Vagina (tissue), 2 donors: ENCODE measurements at regions not wholly inside any gene's neighbourhood (a gene's known extent, or its start where the extent isn't known, plus 50 kb on each side); places are given as distances from the start of the nearest gene placed in this dataset.

Source experiments
- DNase-seq, 2 donors: peaks; one replicate each; pipeline ENCODE4 v3.0.0-alpha.2; 2017; ENCODE audit errors: extremely low spot score in 2 of 2
- H3K27ac ChIP-seq: fragments of 200-600 bp; sonication (generic); one replicate; pipeline ENCODE4 v1.5.1; 2019
- H3K27me3 ChIP-seq: fragments of 200-600 bp; sonication (generic); one replicate; pipeline ENCODE4 v1.5.1; 2019
- H3K36me3 ChIP-seq, 2 donors: fragments of 200-600 bp; sonication (generic); one replicate each; pipeline ENCODE4 v1.5.1; 2017 to 2019
- H3K4me1 ChIP-seq: fragments of 200-600 bp; sonication (generic); one replicate; pipeline ENCODE4 v1.5.1; 2019
- H3K4me3 ChIP-seq, 2 donors: fragments of 200-600 bp; sonication (generic); 1 replicate in 1 of 2; 2 replicates in 1 of 2; pipeline ENCODE4 v1.5.1; 2016 to 2019
- H3K9me3 ChIP-seq: fragments of 200-600 bp; sonication (generic); one replicate; pipeline ENCODE4 v1.5.1; 2019
- CTCF ChIP-seq, 3 experiments: fragments of 450-650 bp in 2 of 3; fragments of 200-600 bp in 1 of 3; sonication (generic) in 1 of 3; IDR thresholded peaks; one replicate each; pipeline ENCODE4 v1.5.1; 2017 to 2019; ENCODE audit warnings: antibody characterized with exemption in 3 of 3, mild to moderate bottlenecking in 2 of 3, moderate library complexity in 2 of 3
- POLR2A ChIP-seq, 2 donors: fragments of 450-650 bp; IDR thresholded peaks; one replicate each; pipeline ENCODE4 v1.6.1; 2017; ENCODE audit warnings: antibody characterized with exemption in 2 of 2, mild to moderate bottlenecking in 2 of 2, moderate library complexity in 2 of 2
- POLR2AphosphoS5 ChIP-seq, 2 donors: sonication (generic); formaldehyde crosslinking; IDR thresholded peaks; one replicate each; pipeline ENCODE4 v1.9.0; 2017; ENCODE audit warnings: antibody characterized with exemption in 2 of 2, mild to moderate bottlenecking in 2 of 2, low read depth in 1 of 2; ENCODE audit not compliant: insufficient read depth in 1 of 2
- intact Hi-C: fragments of 100-400 bp; cut with DNase I; formaldehyde crosslinking; loops from one replicate; pipeline ENCODE4 v1.15.1; 2023

DNA sequence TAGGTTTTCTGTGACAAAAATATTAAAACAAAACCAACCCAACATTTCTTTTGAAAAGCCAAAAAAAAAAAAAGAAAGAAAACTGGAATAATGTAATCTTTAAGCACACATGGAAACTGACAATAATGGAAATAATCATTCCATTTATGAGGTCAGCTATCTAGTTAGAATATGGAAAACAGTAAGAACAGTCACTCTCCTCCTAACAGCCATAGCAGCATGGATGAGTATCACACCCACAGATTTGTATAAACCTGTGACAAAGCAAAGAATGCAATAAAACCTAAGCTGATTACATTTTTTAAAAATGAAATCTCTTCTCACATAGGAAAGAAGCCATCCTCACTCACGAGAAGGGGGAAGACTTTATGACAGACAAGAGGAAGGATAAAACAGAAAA is 437.8 kb downstream of the NYAP2 start:
- no peaks in the 10 kb centered on the region for H3K27me3 ChIP-seq
- no peaks in the 10 kb centered on the region for H3K36me3 ChIP-seq
- no peak for TF ChIP-seq POLR2A (IDR thresholded peaks at IDR 0.05)
- no peak for TF ChIP-seq CTCF (IDR thresholded peaks at IDR 0.05)
- no peak for TF ChIP-seq POLR2AphosphoS5 (IDR thresholded peaks at IDR 0.05; ENCODE audit: insufficient read depth in 1 of 2, low read depth in 1 of 2)
- H3K27ac ChIP-seq = no peak overlapping the region
- H3K4me1 ChIP-seq = peaks cover 14% of the 10 kb centered on the region
- no peaks in the 10 kb centered on the region for H3K9me3 ChIP-seq
- intact Hi-C loops = no loop called here
- DNase-seq = no peak
- no peak overlapping the region for H3K4me3 ChIP-seq

- no peak for DNase-seq
- no peak for TF ChIP-seq CTCF (IDR thresholded peaks at IDR 0.05)
- TF ChIP-seq POLR2A (IDR thresholded peaks at IDR 0.05) = no peak
- TF ChIP-seq POLR2AphosphoS5 (IDR thresholded peaks at IDR 0.05; ENCODE audit: insufficient read depth in 1 of 2, low read depth in 1 of 2) = no peak
- no peak overlapping the region for H3K27ac ChIP-seq
- no peaks in the 10 kb centered on the region for H3K4me1 ChIP-seq
- intact Hi-C loops = no loop called here
- H3K27me3 ChIP-seq = no peaks in the 10 kb centered on the region
- H3K36me3 ChIP-seq = no peaks in the 10 kb centered on the region
- no peak overlapping the region for H3K4me3 ChIP-seq
- H3K9me3 ChIP-seq = no peaks in the 10 kb centered on the region
These were observed 425.4 kb downstream of the NYAP2 start for GRCh38 chr2:225824748-225825449.

GRCh38 chr2:225821351-225821750 is 421.8 kb downstream of the NYAP2 start:
- no peaks in the 10 kb centered on the region for H3K9me3 ChIP-seq
- no peak for TF ChIP-seq CTCF (IDR thresholded peaks at IDR 0.05)
- TF ChIP-seq POLR2AphosphoS5 (IDR thresholded peaks at IDR 0.05; ENCODE audit: insufficient read depth in 1 of 2, low read depth in 1 of 2) = no peak
- TF ChIP-seq POLR2A (IDR thresholded peaks at IDR 0.05) = no peak
- intact Hi-C loops = no loop called here
- H3K27ac ChIP-seq = no peak overlapping the region
- no peak overlapping the region for H3K4me3 ChIP-seq
- H3K27me3 ChIP-seq = no peaks in the 10 kb centered on the region
- no peak for DNase-seq
- H3K36me3 ChIP-seq = no peaks in the 10 kb centered on the region
- no peaks in the 10 kb centered on the region for H3K4me1 ChIP-seq

GRCh38 chr2:225820826-225821225 is 421.3 kb downstream of the NYAP2 start:
- Histone ChIP-seq H3K4me1 (no peaks in the 10 kb centered on the region), H3K36me3 (no peaks in the 10 kb centered on the region), H3K27ac (no peak overlapping the region), H3K9me3 (no peaks in the 10 kb centered on the region), H3K27me3 (no peaks in the 10 kb centered on the region), H3K4me3 (no peak overlapping the region)
- no peak for TF ChIP-seq POLR2A (IDR thresholded peaks at IDR 0.05)
- no peak for TF ChIP-seq CTCF (IDR thresholded peaks at IDR 0.05)
- TF ChIP-seq POLR2AphosphoS5 (IDR thresholded peaks at IDR 0.05; ENCODE audit: insufficient read depth in 1 of 2, low read depth in 1 of 2) = no peak
- intact Hi-C loops = no loop called here
- no peak for DNase-seq

GRCh38 chr2:225814554-225814953 is 415.0 kb downstream of the NYAP2 start:
- H3K4me3 ChIP-seq = no peak overlapping the region
- no peaks in the 10 kb centered on the region for H3K9me3 ChIP-seq
- H3K27me3 ChIP-seq = no peaks in the 10 kb centered on the region
- no peak overlapping the region for H3K27ac ChIP-seq
- no peak for TF ChIP-seq POLR2AphosphoS5 (IDR thresholded peaks at IDR 0.05; ENCODE audit: insufficient read depth in 1 of 2, low read depth in 1 of 2)
- no peak for TF ChIP-seq POLR2A (IDR thresholded peaks at IDR 0.05)
- TF ChIP-seq CTCF (IDR thresholded peaks at IDR 0.05) = no peak
- intact Hi-C loops = no loop called here
- H3K4me1 ChIP-seq = no peaks in the 10 kb centered on the region
- no peaks in the 10 kb centered on the region for H3K36me3 ChIP-seq
- no peak for DNase-seq
